AG09309 (cell line): ENCODE measurements at regions not wholly inside any gene's neighbourhood (a gene's known extent, or its start where the extent isn't known, plus 50 kb on each side); places are given as distances from the start of the nearest gene placed in this dataset.

Experiments
- DNase-seq: peaks from one replicate; pipeline ENCODE4 v3.0.0-alpha.2; 2010; ENCODE audit warnings: low read depth
- H3K4me3 ChIP-seq: 2 replicates; pipeline ENCODE4 v1.5.1; 2011; ENCODE audit warnings: mild to moderate bottlenecking, low read depth, low read length, moderate library complexity; ENCODE audit not compliant: control insufficient read depth
- TF ChIP-seq, protein P1 (sequence below): IDR thresholded peaks from 2 replicates; pipeline ENCODE4 v1.5.1; 2011; ENCODE audit warnings: mild to moderate bottlenecking, low read depth, low read length, inconsistent platforms; ENCODE audit not compliant: insufficient read depth, control insufficient read depth; ENCODE audit errors: missing control alignments

DNA sequence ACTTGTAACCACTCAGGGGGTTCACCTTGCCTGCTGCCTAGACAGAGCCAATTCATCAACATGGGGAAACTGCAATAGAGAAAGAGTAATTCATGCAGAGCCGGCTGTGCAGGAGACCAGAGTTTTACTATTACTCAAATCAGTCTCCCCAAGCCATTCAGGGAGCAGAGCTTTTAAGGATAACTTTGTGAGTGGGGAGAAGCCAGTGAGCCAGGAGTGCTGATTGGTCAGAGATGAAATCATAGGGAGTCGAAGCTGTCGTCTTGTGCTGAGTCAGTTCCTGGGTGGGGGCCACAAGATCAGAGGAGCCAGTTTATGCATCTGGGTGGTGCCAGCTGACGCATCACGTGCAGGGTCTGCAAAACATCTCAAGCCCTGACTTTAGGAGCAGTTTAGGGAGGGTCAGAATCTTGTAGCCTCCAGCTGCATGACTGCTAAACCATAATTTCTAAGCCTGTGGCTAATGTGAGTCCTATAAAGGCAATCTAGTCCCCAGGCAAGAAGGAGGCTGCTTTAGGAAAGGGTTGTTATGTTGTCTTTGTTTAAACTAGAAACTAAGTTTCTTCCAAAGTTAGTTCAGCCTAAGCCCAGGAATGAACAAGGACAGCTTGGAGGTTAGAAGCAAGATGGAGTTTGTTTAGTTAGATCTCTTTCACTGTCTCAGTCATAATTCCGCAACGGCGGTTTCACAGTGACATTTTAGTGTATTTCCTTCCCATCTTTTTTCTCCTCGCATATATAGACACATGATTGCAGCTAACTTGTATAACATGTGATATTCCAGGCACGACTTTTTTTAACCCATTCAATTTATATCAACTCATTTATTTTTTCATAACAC lies 68.9 kb upstream of the NCOR2 start:
- H3K4me3 ChIP-seq: no peak overlapping the region
- no peak for DNase-seq
- TF ChIP-seq, protein P1, sequence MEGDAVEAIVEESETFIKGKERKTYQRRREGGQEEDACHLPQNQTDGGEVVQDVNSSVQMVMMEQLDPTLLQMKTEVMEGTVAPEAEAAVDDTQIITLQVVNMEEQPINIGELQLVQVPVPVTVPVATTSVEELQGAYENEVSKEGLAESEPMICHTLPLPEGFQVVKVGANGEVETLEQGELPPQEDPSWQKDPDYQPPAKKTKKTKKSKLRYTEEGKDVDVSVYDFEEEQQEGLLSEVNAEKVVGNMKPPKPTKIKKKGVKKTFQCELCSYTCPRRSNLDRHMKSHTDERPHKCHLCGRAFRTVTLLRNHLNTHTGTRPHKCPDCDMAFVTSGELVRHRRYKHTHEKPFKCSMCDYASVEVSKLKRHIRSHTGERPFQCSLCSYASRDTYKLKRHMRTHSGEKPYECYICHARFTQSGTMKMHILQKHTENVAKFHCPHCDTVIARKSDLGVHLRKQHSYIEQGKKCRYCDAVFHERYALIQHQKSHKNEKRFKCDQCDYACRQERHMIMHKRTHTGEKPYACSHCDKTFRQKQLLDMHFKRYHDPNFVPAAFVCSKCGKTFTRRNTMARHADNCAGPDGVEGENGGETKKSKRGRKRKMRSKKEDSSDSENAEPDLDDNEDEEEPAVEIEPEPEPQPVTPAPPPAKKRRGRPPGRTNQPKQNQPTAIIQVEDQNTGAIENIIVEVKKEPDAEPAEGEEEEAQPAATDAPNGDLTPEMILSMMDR: no peak

DNA sequence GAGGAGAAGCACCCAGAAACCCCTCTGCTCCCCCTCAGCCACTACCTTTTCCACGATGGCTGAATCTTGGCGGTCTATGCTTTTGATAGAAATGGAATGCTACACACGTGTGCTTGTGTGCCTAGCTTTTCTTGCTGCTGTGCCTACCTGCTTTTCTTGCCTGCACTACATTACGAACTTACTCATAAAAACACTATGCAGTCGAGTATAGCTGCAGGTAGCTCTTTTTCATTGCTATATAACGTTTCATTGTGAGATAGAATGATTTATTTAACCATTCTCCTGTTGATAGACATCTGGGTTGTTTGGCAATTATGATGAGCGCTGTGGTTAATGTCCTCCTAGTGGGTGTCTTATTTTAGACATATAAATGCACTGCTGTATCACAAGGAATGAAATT lies 67.9 kb upstream of the NCOR2 start:
- no peak overlapping the region for H3K4me3 ChIP-seq
- DNase-seq: no peak
- TF ChIP-seq, protein P1: no peak

DNA sequence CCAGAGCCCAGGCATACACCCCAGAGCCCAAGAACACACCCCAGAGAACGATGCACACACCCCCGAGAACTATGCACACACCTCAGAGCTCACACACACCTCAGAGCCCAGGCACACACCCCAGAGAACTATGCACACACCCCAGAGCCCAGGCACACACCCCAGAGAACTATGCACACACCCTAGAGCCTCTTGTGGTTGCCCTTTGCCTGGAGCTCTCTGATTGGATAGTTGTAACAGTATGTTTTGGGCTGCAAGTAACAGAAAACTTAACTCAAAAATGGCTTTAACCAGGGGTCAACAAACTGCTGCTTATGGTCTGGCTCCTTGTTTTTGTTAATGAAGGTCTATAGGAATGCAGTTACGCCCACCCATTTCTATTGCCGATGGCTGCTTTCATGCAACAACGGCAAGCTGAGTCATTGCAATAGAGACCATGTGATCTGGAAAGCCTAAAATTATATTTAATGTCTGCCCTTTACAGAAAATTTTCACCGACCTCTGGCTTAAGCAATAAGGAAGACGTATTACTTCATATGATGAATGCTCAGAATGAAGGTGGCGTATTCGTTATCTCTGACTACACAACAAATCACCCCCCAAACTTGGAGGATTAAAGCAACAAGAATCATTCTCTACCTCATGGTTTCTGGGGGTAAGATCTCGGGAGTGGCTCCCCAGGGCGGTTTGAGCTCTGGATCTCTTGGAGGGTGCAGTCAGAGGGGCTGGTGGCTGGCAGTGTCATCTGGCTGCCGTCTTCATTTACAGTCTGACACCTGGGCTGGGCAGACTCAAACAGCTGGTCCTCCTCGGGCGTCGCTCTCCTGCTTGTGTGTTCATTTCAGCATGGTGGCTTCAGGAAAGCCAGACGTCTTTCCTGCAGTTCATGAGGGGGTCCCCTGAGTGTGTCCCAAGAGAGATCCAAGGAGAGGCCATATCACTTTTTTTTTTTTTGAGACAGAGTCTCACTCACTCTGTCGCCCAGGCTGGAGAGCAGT lies 66.3 kb upstream of the NCOR2 start:
- no peak for DNase-seq
- TF ChIP-seq, protein P1: no peak
- no peak overlapping the region for H3K4me3 ChIP-seq

DNA sequence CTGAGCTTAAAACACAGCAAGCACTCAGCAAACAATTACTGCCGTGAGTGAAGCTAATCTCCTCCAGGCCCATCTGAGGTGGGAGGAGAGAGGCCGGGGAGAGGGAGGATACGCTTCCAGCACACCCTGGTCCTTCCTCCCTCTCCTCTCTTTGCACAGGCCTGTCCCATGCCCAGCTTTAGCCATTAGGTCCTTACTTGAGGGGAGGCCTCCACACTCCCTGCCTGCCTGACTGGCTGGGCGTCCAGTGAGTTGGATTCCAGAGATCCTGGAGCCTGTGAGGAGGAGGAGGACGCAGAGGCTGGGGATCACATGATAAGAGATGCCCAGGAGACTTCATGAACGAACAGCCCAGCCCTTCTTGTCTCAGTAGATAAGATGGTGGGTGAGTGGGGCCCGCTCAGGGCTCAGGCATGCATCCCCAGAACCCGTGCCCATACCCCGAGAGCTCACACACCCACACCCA lies 65.1 kb upstream of the NCOR2 start:
- DNase-seq: no peak
- H3K4me3 ChIP-seq: no peak overlapping the region
- TF ChIP-seq, protein P1: no peak

DNA sequence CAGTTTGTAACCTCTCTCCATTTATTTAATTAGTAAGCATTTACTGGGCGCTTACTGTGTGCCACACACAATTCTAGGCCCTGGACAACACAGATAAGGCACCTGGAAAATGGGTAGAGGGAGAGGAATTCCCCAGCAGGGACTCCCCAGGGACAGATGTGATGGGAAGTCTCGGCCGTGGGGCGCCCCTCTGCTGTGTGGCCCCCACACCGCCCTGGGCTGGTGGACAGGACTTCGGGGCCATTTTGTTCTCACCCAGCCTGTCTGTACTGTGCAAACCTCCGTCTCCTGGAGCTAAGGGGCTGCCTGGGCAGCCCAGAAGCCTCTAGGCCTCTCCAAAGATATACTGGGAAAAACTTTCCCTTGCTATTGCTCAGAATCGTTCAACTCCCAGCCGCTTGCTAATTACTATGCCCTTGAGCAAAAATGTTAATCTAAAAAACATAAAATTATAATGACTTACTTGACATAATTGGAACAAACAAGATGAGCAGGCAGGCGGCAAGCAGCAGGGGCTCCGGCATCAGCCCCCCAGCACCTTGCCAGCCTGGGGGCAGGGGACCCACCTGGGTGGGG lies 64.4 kb upstream of the NCOR2 start:
- no peak overlapping the region for H3K4me3 ChIP-seq
- no peak for DNase-seq
- TF ChIP-seq, protein P1: no peak

DNA sequence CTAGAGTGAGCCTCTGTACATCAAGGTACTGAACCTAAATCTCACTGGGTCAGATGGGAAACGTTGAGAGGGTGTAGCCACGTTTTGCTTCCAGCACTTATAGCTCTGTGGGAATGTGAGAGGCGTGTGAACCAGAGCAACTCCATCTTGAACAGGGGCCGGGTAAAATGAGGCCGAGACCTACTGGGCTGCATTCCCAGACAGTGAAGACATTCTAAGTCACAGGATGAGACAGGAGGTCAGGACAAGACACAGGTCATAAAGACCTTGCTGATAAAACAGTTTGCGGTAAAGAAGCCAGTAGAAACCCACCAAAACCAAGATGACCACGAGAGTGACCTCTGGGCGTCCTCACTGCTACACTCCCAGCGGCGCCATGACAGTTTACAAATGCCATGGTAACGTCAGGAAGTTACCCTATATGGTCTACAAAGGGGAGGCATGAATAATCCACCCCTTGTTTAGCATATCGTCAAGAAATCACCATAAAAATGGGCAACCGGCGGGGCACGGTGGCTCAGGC lies 63.4 kb upstream of the NCOR2 start:
- TF ChIP-seq, protein P1: no peak
- DNase-seq: no peak
- H3K4me3 ChIP-seq: no peak overlapping the region
